PC-9 (cell line): ENCODE measurements at regions not wholly inside any gene's neighbourhood (a gene's known extent, or its start where the extent isn't known, plus 50 kb on each side); places are given as distances from the start of the nearest gene placed in this dataset.

ENCODE experiments used
- BruUV-seq: library from RNA; stranded (reverse); fragments of 400-500 nt; replicated peaks from 2 replicates; lab custom pipeline; 2021; lab: Mats Ljungman, UMichigan
- CTCF ChIA-PET: fragments of 300-600 bp; sonication (Branson Sonifier 250); formaldehyde crosslinking; loops from one replicate; lab custom pipeline; 2022; ENCODE audit warnings: antibody characterized with exemption; lab: Charles Lee
- POLR2A ChIA-PET: fragments of 300-600 bp; sonication (Branson Sonifier 250); formaldehyde crosslinking; loops from one replicate; lab custom pipeline; 2022; ENCODE audit warnings: antibody characterized with exemption; ENCODE audit not compliant: unreplicated experiment; lab: Charles Lee
- DNase-seq, 2 experiments: peaks; one replicate each; pipeline versions ENCODE4 v3.0.0 to v3.0.0-alpha.2; 2015 to 2022; ENCODE audit warnings: mixed read lengths in 1 of 2
- H2AFZ ChIP-seq: fragments of 200-600 bp; sonication (generic); 2 replicates; pipeline ENCODE4 v1.8.1; 2017; ENCODE audit warnings: antibody characterized with exemption
- H3F3A ChIP-seq: fragments of 200-600 bp; sonication (generic); 2 replicates; pipeline ENCODE4 v1.8.1; 2017; ENCODE audit warnings: antibody characterized with exemption, mild to moderate bottlenecking, low read depth; ENCODE audit not compliant: insufficient read depth
- H3K27ac ChIP-seq: fragments of 200-600 bp; sonication (generic); 2 replicates; pipeline ENCODE4 v1.6.1; 2016; ENCODE audit warnings: mixed run types
- H3K27me3 ChIP-seq: fragments of 200-600 bp; sonication (generic); 2 replicates; pipeline ENCODE4 v1.6.1; 2016; ENCODE audit warnings: low read depth, mixed run types; ENCODE audit not compliant: insufficient read depth
- H3K36me3 ChIP-seq: fragments of 200-600 bp; sonication (generic); 2 replicates; pipeline ENCODE4 v1.6.1; 2016; ENCODE audit warnings: low read depth, mixed run types
- H3K4me1 ChIP-seq: fragments of 200-600 bp; sonication (generic); replicated peaks from 2 replicates; pipeline ENCODE4 v1.6.1; 2016; ENCODE audit warnings: mixed run types; ENCODE audit not compliant: insufficient read depth
- H3K4me2 ChIP-seq: fragments of 200-600 bp; sonication (generic); 2 replicates; pipeline ENCODE4 v1.6.1; 2017; ENCODE audit warnings: mixed run types
- H3K4me3 ChIP-seq: fragments of 200-600 bp; sonication (generic); 2 replicates; pipeline ENCODE4 v1.6.1; 2016; ENCODE audit warnings: mixed run types
- H3K79me2 ChIP-seq: fragments of 200-600 bp; sonication (generic); 2 replicates; pipeline ENCODE4 v1.6.1; 2017; ENCODE audit warnings: low read depth, mixed run types
- H3K9me2 ChIP-seq: fragments of 200-600 bp; sonication (generic); 2 replicates; pipeline ENCODE4 v1.8.1; 2017; ENCODE audit warnings: mild to moderate bottlenecking; ENCODE audit not compliant: insufficient read depth
- H3K9me3 ChIP-seq: fragments of 200-600 bp; sonication (generic); 2 replicates; pipeline ENCODE4 v1.8.1; 2016; ENCODE audit warnings: low read depth; ENCODE audit not compliant: insufficient read depth
- H4K20me1 ChIP-seq: fragments of 200-600 bp; sonication (generic); 2 replicates; pipeline ENCODE4 v1.8.1; 2017; ENCODE audit not compliant: insufficient read depth
- EZH2 ChIP-seq: fragments of 200-600 bp; sonication (generic); IDR thresholded peaks from 2 replicates; pipeline ENCODE4 v1.8.0; 2017; ENCODE audit warnings: antibody characterized with exemption, low read depth
- intact Hi-C: fragments of 100-400 bp; cut with micrococcal nuclease; formaldehyde crosslinking; loops from one replicate; pipeline ENCODE4 v1.10.0; 2022; ENCODE audit not compliant: unreplicated experiment
- TF ChIP-seq, protein P1 (sequence below): fragments of 200-600 bp; sonication (generic); conservative IDR thresholded peaks from 2 replicates; pipeline ENCODE4 v1.6.1; 2017; ENCODE audit warnings: mixed run types, antibody characterized with exemption, mild to moderate bottlenecking, moderate library complexity

DNA sequence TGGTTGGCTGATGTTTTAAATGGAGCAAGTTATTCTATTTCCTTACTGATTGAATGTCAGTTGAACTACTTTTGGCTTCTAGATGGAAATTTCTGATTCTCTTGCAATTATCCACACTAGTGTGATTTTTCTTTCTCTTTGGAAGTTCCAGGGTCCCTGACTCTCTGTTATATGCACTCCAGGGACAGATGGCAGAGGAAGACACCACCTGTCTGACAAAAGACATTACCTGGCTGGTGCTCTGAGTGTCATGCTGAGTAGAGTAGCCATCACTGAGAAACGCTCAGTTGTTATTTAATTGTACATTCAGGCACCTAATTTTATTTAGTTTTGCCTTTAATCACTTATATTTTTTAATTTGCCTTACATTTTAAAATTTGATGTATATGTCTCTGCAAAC is 105.4 kb upstream of the TLL1 start:
- H4K20me1 ChIP-seq, result no peaks in the 10 kb centered on the region
- no peak overlapping the region for H2AFZ ChIP-seq
- no peaks in the 10 kb centered on the region for H3K36me3 ChIP-seq
- no peaks in the 10 kb centered on the region for H3F3A ChIP-seq
- no TSS peak for BruUV-seq
- no peaks in the 10 kb centered on the region for H3K9me3 ChIP-seq
- no peak for DNase-seq
- H3K9me2 ChIP-seq, result no peaks in the 10 kb centered on the region
- H3K27me3 ChIP-seq, result no peaks in the 10 kb centered on the region
- no peak for TF ChIP-seq EZH2
- TF ChIP-seq, protein P1, sequence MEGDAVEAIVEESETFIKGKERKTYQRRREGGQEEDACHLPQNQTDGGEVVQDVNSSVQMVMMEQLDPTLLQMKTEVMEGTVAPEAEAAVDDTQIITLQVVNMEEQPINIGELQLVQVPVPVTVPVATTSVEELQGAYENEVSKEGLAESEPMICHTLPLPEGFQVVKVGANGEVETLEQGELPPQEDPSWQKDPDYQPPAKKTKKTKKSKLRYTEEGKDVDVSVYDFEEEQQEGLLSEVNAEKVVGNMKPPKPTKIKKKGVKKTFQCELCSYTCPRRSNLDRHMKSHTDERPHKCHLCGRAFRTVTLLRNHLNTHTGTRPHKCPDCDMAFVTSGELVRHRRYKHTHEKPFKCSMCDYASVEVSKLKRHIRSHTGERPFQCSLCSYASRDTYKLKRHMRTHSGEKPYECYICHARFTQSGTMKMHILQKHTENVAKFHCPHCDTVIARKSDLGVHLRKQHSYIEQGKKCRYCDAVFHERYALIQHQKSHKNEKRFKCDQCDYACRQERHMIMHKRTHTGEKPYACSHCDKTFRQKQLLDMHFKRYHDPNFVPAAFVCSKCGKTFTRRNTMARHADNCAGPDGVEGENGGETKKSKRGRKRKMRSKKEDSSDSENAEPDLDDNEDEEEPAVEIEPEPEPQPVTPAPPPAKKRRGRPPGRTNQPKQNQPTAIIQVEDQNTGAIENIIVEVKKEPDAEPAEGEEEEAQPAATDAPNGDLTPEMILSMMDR, result no peak
- no peaks in the 10 kb centered on the region for H3K79me2 ChIP-seq
- H3K4me2 ChIP-seq, result no peak overlapping the region
- ChIA-PET POLR2A (no interaction called here), CTCF (no interaction called here)
- intact Hi-C loops, result no loop called here
- H3K27ac ChIP-seq, result no peak overlapping the region
- H3K4me3 ChIP-seq, result no peak overlapping the region
- no peaks in the 10 kb centered on the region for H3K4me1 ChIP-seq

DNA sequence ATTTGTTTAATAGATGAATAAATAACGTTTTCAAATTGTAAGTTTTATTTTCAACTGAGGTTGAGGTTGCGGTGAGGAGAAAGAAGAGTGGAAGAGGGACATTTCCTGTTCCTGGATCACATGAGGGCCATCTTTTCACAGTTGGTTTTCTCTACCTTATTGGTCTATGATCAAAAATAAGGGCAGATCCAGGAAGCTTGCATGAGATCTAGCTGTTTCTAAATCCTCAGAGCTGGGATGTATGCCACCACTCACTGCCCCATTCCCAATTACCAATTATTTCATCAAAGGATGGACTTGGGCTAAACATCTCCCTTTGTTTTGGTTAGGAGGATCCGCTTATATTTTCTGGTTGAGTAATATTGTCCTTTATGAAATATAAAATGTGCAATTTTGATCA is 104.8 kb upstream of the TLL1 start:
- TF ChIP-seq, protein P1, result no peak
- TF ChIP-seq EZH2, result no peak
- POLR2A ChIA-PET, result no interaction called here
- Histone ChIP-seq H3K27me3 (no peaks in the 10 kb centered on the region), H3F3A (no peaks in the 10 kb centered on the region), H3K79me2 (no peaks in the 10 kb centered on the region), H3K27ac (no peak overlapping the region), H3K9me3 (no peaks in the 10 kb centered on the region), H3K36me3 (no peaks in the 10 kb centered on the region), H3K4me3 (no peak overlapping the region), H4K20me1 (no peaks in the 10 kb centered on the region), H3K4me2 (no peak overlapping the region), H3K9me2 (no peaks in the 10 kb centered on the region), H2AFZ (no peak overlapping the region), H3K4me1 (no peaks in the 10 kb centered on the region)
- intact Hi-C loops, result no loop called here
- CTCF ChIA-PET, result no interaction called here
- no TSS peak for BruUV-seq
- DNase-seq, result no peak

DNA sequence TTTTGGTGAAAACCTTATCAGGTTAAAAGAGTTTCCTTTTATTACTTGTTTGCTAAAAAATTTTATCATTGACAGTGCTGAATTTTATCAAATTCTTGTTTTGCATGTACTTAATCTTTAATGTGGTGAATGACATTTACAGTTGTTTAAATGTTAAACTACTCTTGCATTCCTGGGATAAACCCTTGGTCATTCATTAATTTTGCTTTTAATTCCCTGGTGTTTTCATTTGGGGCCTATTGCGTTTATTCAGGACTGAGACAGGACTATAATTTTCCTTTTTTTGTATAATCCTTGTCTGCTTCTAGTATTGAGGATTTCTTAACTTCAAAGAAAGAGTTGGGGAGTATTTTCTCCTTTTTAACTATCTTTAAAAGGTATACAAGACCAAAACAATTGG is 98.7 kb upstream of the TLL1 start:
- DNase-seq, result no peak
- intact Hi-C loops, result no loop called here
- Histone ChIP-seq H3K9me2 (no peaks in the 10 kb centered on the region), H3K79me2 (no peaks in the 10 kb centered on the region), H4K20me1 (no peaks in the 10 kb centered on the region), H3K4me3 (no peak overlapping the region), H2AFZ (no peak overlapping the region), H3K4me2 (no peak overlapping the region), H3K27me3 (no peaks in the 10 kb centered on the region), H3K27ac (no peak overlapping the region), H3F3A (no peaks in the 10 kb centered on the region), H3K4me1 (no peaks in the 10 kb centered on the region), H3K9me3 (no peaks in the 10 kb centered on the region), H3K36me3 (no peaks in the 10 kb centered on the region)
- ChIA-PET POLR2A (no interaction called here), CTCF (no interaction called here)
- BruUV-seq, result no TSS peak
- TF ChIP-seq, protein P1, result no peak
- TF ChIP-seq EZH2, result no peak
